ENCODE measurements at regions not wholly inside any gene's neighbourhood (a gene's known extent, or its start where the extent isn't known, plus 50 kb on each side); places are given as distances from the start of the nearest gene placed in this dataset.

DNA sequence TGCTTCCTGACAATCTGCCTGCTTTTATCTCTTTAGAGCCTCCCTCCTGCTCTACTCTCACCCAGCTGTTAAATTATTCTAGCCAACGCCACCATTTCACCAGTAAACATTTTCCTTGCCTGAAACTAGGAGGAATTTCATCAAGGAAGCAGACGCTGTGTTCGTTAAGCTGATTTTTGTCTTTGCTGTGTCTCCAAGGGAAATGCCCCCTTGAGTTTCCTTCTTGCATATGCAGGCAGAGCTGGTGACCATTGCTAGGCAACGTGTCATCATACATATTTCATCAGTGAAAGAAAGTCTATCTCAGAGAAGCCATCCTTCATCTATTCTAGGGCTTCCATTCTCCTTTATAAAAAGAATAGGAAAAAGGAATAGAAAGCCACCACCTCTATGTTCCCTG lies 87.0 kb upstream of the ST8SIA2 start:
- TF ChIP-seq FOS (IDR thresholded peaks at IDR 0.05; ENCODE audit: low read depth, low read length) (no peak), POLR2A (IDR thresholded peaks at IDR 0.05; ENCODE audit: low read depth, low read length) (no peak), RAD21 (IDR thresholded peaks at IDR 0.05; ENCODE audit: low read length) (no peak), RFX5 (IDR thresholded peaks at IDR 0.05; ENCODE audit: low read depth, low read length) (no peak), SMC3 (IDR thresholded peaks at IDR 0.05; ENCODE audit: low read depth, low read length) (no peak), RCOR1 (IDR thresholded peaks at IDR 0.05; ENCODE audit: insufficient replicate concordance, low read length) (no peak), MAFK (IDR thresholded peaks at IDR 0.05; ENCODE audit: low read depth, low read length) (no peak), BHLHE40 (IDR thresholded peaks at IDR 0.05; ENCODE audit: low read depth, low read length) (no peak), MXI1 (IDR thresholded peaks at IDR 0.05; ENCODE audit: borderline replicate concordance, low read depth, low read length) (no peak), MAZ (IDR thresholded peaks at IDR 0.05; ENCODE audit: borderline replicate concordance, low read depth, low read length) (no peak)
- TF ChIP-seq, protein P1, sequence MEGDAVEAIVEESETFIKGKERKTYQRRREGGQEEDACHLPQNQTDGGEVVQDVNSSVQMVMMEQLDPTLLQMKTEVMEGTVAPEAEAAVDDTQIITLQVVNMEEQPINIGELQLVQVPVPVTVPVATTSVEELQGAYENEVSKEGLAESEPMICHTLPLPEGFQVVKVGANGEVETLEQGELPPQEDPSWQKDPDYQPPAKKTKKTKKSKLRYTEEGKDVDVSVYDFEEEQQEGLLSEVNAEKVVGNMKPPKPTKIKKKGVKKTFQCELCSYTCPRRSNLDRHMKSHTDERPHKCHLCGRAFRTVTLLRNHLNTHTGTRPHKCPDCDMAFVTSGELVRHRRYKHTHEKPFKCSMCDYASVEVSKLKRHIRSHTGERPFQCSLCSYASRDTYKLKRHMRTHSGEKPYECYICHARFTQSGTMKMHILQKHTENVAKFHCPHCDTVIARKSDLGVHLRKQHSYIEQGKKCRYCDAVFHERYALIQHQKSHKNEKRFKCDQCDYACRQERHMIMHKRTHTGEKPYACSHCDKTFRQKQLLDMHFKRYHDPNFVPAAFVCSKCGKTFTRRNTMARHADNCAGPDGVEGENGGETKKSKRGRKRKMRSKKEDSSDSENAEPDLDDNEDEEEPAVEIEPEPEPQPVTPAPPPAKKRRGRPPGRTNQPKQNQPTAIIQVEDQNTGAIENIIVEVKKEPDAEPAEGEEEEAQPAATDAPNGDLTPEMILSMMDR (conservative IDR thresholded peaks at IDR 0.05; ENCODE audit: low read depth, low read length) = no peak
- TF ChIP-seq, protein P2, sequence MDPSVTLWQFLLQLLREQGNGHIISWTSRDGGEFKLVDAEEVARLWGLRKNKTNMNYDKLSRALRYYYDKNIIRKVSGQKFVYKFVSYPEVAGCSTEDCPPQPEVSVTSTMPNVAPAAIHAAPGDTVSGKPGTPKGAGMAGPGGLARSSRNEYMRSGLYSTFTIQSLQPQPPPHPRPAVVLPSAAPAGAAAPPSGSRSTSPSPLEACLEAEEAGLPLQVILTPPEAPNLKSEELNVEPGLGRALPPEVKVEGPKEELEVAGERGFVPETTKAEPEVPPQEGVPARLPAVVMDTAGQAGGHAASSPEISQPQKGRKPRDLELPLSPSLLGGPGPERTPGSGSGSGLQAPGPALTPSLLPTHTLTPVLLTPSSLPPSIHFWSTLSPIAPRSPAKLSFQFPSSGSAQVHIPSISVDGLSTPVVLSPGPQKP (IDR thresholded peaks at IDR 0.05; ENCODE audit: borderline replicate concordance, low read depth, low read length) = no peak

Data from IMR-90 (cell line).